Mesendoderm (in vitro differentiated cells): ENCODE measurements at regions not wholly inside any gene's neighbourhood (a gene's known extent, or its start where the extent isn't known, plus 50 kb on each side); places are given as distances from the start of the nearest gene placed in this dataset.
"Not testable (repeated sequence)": the region's sequence is repeated elsewhere in the genome, so short reads cannot be mapped to it uniquely, and the experiment has no call there.

ENCODE experiments used
- DNase-seq: peaks from one replicate; pipeline ENCODE4 v3.0.0; 2013
- H2AK5ac ChIP-seq: 2 replicates; pipeline ENCODE4 v1.6.1; 2013; ENCODE audit warnings: low read length, inconsistent platforms
- H2BK120ac ChIP-seq: 2 replicates; pipeline ENCODE4 v1.6.1; 2013; ENCODE audit warnings: low read depth, mild to moderate bottlenecking, low read length, moderate library complexity, mixed read lengths
- H2BK15ac ChIP-seq: replicated peaks from 2 replicates; pipeline ENCODE4 v1.6.1; 2013; ENCODE audit warnings: low read depth, mild to moderate bottlenecking, moderate library complexity
- H2BK5ac ChIP-seq: 2 replicates; pipeline ENCODE4 v1.6.1; 2013; ENCODE audit warnings: low read length, inconsistent platforms
- H3K18ac ChIP-seq: 2 replicates; pipeline ENCODE4 v1.6.1; 2013; ENCODE audit warnings: mild to moderate bottlenecking, low read length, mixed read lengths
- H3K23ac ChIP-seq: one replicate; pipeline ENCODE4 v1.6.1; 2013; ENCODE audit warnings: low read length
- H3K27ac ChIP-seq: 2 replicates; pipeline ENCODE4 v1.5.1; 2013; ENCODE audit warnings: low read depth, mild to moderate bottlenecking, inconsistent platforms, low read length, moderate library complexity
- H3K27me3 ChIP-seq: 2 replicates; pipeline ENCODE4 v1.6.1; 2013; ENCODE audit warnings: low read length, control low read depth, mild to moderate bottlenecking, inconsistent platforms; ENCODE audit not compliant: insufficient read depth, poor library complexity
- H3K36me3 ChIP-seq: 2 replicates; pipeline ENCODE4 v1.6.1; 2013; ENCODE audit warnings: low read length, inconsistent platforms; ENCODE audit not compliant: control insufficient read depth, insufficient read depth
- H3K4ac ChIP-seq: one replicate; pipeline ENCODE4 v1.6.1; 2013; ENCODE audit warnings: low read depth, mild to moderate bottlenecking, low read length, moderate library complexity
- H3K4me1 ChIP-seq: 2 replicates; pipeline ENCODE4 v1.6.1; 2013; ENCODE audit warnings: low read depth, low read length, inconsistent platforms; ENCODE audit not compliant: control insufficient read depth
- H3K4me2 ChIP-seq: 2 replicates; pipeline ENCODE4 v1.6.1; 2013; ENCODE audit warnings: low read length
- H3K4me3 ChIP-seq: 2 replicates; pipeline ENCODE4 v1.5.1; 2013; ENCODE audit warnings: mild to moderate bottlenecking, low read length
- H3K56ac ChIP-seq: one replicate; pipeline ENCODE4 v1.6.1; 2013; ENCODE audit warnings: low read length
- H3K79me1 ChIP-seq: 2 replicates; pipeline ENCODE4 v1.6.1; 2013; ENCODE audit warnings: low read length, inconsistent platforms
- H3K79me2 ChIP-seq: 2 replicates; pipeline ENCODE4 v1.6.1; 2013; ENCODE audit warnings: mild to moderate bottlenecking, low read length; ENCODE audit not compliant: control insufficient read depth, insufficient read depth
- H3K9ac ChIP-seq: 2 replicates; pipeline ENCODE4 v1.6.1; 2013; ENCODE audit warnings: low read length, inconsistent platforms
- H4K5ac ChIP-seq: one replicate; pipeline ENCODE4 v1.6.1; 2013; ENCODE audit warnings: low read length
- H4K8ac ChIP-seq: one replicate; pipeline ENCODE4 v1.6.1; 2013; ENCODE audit warnings: low read depth, mild to moderate bottlenecking, control low read depth, low read length, moderate library complexity
- WGBS: extraction: QIAGEN DNeasy Blood & Tissue Kit; methylation state at CpG from one replicate; pipeline ENCODE4 v1.1.7; 2013; ENCODE audit warnings: low lambda C conversion rate, missing lambda C conversion rate; ENCODE audit not compliant: insufficient coverage; ENCODE audit errors: extremely low coverage; 5-methylcytosine and 5-hydroxymethylcytosine counted together

GRCh38 chr4:152180369-152180768 lies 355.5 kb downstream of the FBXW7 start:
- H3K27ac ChIP-seq: no peak overlapping the region
- H3K27me3 ChIP-seq: no peaks in the 10 kb centered on the region
- DNase-seq: no peak
- H2BK120ac ChIP-seq: no peak overlapping the region
- no peak overlapping the region for H3K4me2 ChIP-seq
- H3K79me2 ChIP-seq: no peaks in the 10 kb centered on the region
- no CpG with 5 or more reads among the region's 2 CpGs for WGBS
- H3K4ac ChIP-seq: no peak overlapping the region
- no peaks in the 10 kb centered on the region for H3K36me3 ChIP-seq
- no peak overlapping the region for H3K4me3 ChIP-seq
- no peak overlapping the region for H3K9ac ChIP-seq
- no peak overlapping the region for H4K8ac ChIP-seq
- no peak overlapping the region for H2BK15ac ChIP-seq
- H3K56ac ChIP-seq: no peak overlapping the region
- no peaks in the 10 kb centered on the region for H3K4me1 ChIP-seq
- no peak overlapping the region for H3K23ac ChIP-seq
- no peak overlapping the region for H4K5ac ChIP-seq
- no peak overlapping the region for H2AK5ac ChIP-seq
- H2BK5ac ChIP-seq: no peak overlapping the region
- H3K79me1 ChIP-seq: no peaks in the 10 kb centered on the region
- no peak overlapping the region for H3K18ac ChIP-seq

GRCh38 chr4:152177538-152177937 lies 358.4 kb downstream of the FBXW7 start:
- H3K4me1 ChIP-seq, H2AK5ac ChIP-seq, H3K23ac ChIP-seq, H3K27ac ChIP-seq, H3K79me1 ChIP-seq, H2BK5ac ChIP-seq, H3K9ac ChIP-seq, H3K18ac ChIP-seq, H3K56ac ChIP-seq, H3K27me3 ChIP-seq, H4K5ac ChIP-seq, H3K4me2 ChIP-seq, DNase-seq, H2BK120ac ChIP-seq, H4K8ac ChIP-seq, H3K4ac ChIP-seq, H3K4me3 ChIP-seq, H3K36me3 ChIP-seq, H3K79me2 ChIP-seq, H2BK15ac ChIP-seq: not testable (repeated sequence)

- H3K27ac ChIP-seq: no peak overlapping the region
These were observed 359.2 kb downstream of the FBXW7 start for GRCh38 chr4:152176627-152177214.

GRCh38 chr4:152175586-152175985 lies 360.3 kb downstream of the FBXW7 start:
- Histone ChIP-seq H3K9ac (no peak overlapping the region), H2BK120ac (no peak overlapping the region), H3K4ac (no peak overlapping the region), H3K18ac (no peak overlapping the region), H4K8ac (no peak overlapping the region), H4K5ac (no peak overlapping the region), H3K27ac (no peak overlapping the region), H2BK5ac (no peak overlapping the region), H3K79me1 (no peaks in the 10 kb centered on the region), H2AK5ac (no peak overlapping the region), H3K23ac (no peak overlapping the region), H3K4me2 (no peak overlapping the region), H3K4me1 (no peaks in the 10 kb centered on the region), H3K36me3 (no peaks in the 10 kb centered on the region), H2BK15ac (no peak overlapping the region), H3K79me2 (no peaks in the 10 kb centered on the region), H3K56ac (no peak overlapping the region), H3K27me3 (no peaks in the 10 kb centered on the region), H3K4me3 (no peak overlapping the region)
- WGBS: no CpG with 5 or more reads among the region's 2 CpGs
- no peak for DNase-seq

More at GRCh38 chr4:152176627-152177214, 359.2 kb downstream of the FBXW7 start:
- no peaks in the 10 kb centered on the region for H3K79me1 ChIP-seq
- H3K27me3 ChIP-seq: no peaks in the 10 kb centered on the region
- no peak overlapping the region for H2BK120ac ChIP-seq
- H3K36me3 ChIP-seq: no peaks in the 10 kb centered on the region
- H2BK5ac ChIP-seq: no peak overlapping the region
- no peak overlapping the region for H4K5ac ChIP-seq
- no peak overlapping the region for H2BK15ac ChIP-seq
- H3K4me3 ChIP-seq: no peak overlapping the region
- no peak overlapping the region for H3K4me2 ChIP-seq
- H3K4me1 ChIP-seq: no peaks in the 10 kb centered on the region
- WGBS: no CpG with 5 or more reads among the region's 3 CpGs
- H3K56ac ChIP-seq: no peak overlapping the region
- H3K23ac ChIP-seq: no peak overlapping the region
- no peak overlapping the region for H3K9ac ChIP-seq
- no peak overlapping the region for H3K18ac ChIP-seq
- H3K4ac ChIP-seq: no peak overlapping the region
- H2AK5ac ChIP-seq: no peak overlapping the region
- no peak for DNase-seq
- no peaks in the 10 kb centered on the region for H3K79me2 ChIP-seq
- H4K8ac ChIP-seq: no peak overlapping the region

GRCh38 chr4:152172146-152172545 lies 363.7 kb downstream of the FBXW7 start:
- Histone ChIP-seq H4K5ac (no peak overlapping the region), H2AK5ac (no peak overlapping the region), H3K79me2 (no peaks in the 10 kb centered on the region), H3K56ac (no peak overlapping the region), H3K4ac (no peak overlapping the region), H3K18ac (no peak overlapping the region), H3K4me2 (no peak overlapping the region), H3K36me3 (no peaks in the 10 kb centered on the region), H3K4me1 (peaks cover 9% of the 10 kb centered on the region), H2BK120ac (no peak overlapping the region), H3K27ac (no peak overlapping the region), H4K8ac (no peak overlapping the region), H3K4me3 (no peak overlapping the region), H3K79me1 (no peaks in the 10 kb centered on the region), H2BK5ac (no peak overlapping the region), H3K9ac (no peak overlapping the region), H3K27me3 (no peaks in the 10 kb centered on the region), H3K23ac (no peak overlapping the region), H2BK15ac (no peak overlapping the region)
- no CpG with 5 or more reads among the region's 6 CpGs for WGBS
- no peak for DNase-seq

GRCh38 chr4:152171556-152171955 lies 364.3 kb downstream of the FBXW7 start:
- Histone ChIP-seq H2BK120ac (no peak overlapping the region), H2AK5ac (no peak overlapping the region), H4K8ac (no peak overlapping the region), H4K5ac (no peak overlapping the region), H3K79me1 (no peaks in the 10 kb centered on the region), H3K56ac (no peak overlapping the region), H3K23ac (no peak overlapping the region), H3K36me3 (no peaks in the 10 kb centered on the region), H2BK5ac (no peak overlapping the region), H3K27me3 (no peaks in the 10 kb centered on the region), H3K27ac (no peak overlapping the region), H3K18ac (no peak overlapping the region), H3K4me3 (no peak overlapping the region), H3K79me2 (no peaks in the 10 kb centered on the region), H3K4me2 (no peak overlapping the region), H2BK15ac (no peak overlapping the region), H3K9ac (no peak overlapping the region), H3K4me1 (peaks cover 9% of the 10 kb centered on the region), H3K4ac (no peak overlapping the region)
- no peak for DNase-seq
- WGBS: no CpG with 5 or more reads among the region's 4 CpGs
